ENCODE measurements at regions not wholly inside any gene's neighbourhood (a gene's known extent, or its start where the extent isn't known, plus 50 kb on each side); places are given as distances from the start of the nearest gene placed in this dataset.

DNA sequence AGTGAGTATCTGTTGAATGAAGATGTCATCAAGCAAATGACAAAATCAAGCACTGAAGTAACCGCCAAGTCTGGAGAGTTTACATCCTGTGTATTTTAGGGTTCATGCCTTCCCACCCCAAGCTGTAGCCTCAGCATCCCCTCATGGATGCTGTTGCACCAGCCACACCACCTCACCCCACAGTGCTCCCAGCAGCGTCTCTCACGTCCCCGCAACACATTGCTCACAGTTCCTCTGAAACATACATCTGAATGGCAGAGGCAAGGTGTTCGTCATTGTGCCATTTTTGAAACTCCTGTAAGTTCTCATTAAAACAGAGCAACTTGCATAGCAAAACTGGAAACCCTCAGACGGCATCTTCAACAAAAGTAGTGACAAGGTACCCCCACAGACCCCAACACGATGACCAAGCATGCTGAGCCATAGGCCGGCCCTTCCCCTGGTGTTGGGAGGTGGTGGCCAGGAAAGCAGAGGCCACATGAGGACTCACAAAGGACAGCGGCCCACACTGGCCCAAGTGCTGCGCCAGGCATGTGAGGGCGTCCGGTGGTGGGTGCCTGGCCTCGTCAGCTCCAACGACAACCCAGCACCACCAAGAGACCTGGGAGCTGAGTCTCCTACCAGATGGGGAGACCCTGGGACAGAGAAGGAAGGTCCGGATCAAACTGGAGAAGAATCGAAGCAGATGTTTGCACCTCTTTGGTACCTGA lies 456.5 kb downstream of the EIPR1 start:
- Histone ChIP-seq H3K4me3 (no peak overlapping the region), H3K4me1 (replicated peaks in 1 of 2; ENCODE audit: control insufficient read depth in 2 of 2, insufficient read depth in 2 of 2, low read length in 2 of 2) (no peaks in the 10 kb centered on the region), H3K4me2 (ENCODE audit: insufficient read depth, low read length) (no peak overlapping the region), H4K20me1 (replicated peaks; ENCODE audit: control insufficient read depth, insufficient read depth, low read length) (no peaks in the 10 kb centered on the region), H3K9ac (ENCODE audit: insufficient read depth in 1 of 2, low read depth in 2 of 2, low read length in 2 of 2) (no peak overlapping the region), H3K79me2 (ENCODE audit: control insufficient read depth, insufficient read depth, low read length) (no peaks in the 10 kb centered on the region), H3K9me3 (replicated peaks; ENCODE audit: control insufficient read depth, insufficient read depth, low read depth, low read length) (no peaks in the 10 kb centered on the region), H2AFZ (ENCODE audit: low read depth, low read length) (no peak overlapping the region), H3K27ac (ENCODE audit: extremely low read depth, low read depth, low read length) (no peak overlapping the region), H3K27me3 (ENCODE audit: control insufficient read depth in 2 of 2, insufficient read depth in 2 of 2, low read length in 2 of 2) (peaks cover 0 to 11% of the 10 kb centered on the region in 2 experiments; a peak in 2 of 5 replicates), H3K36me3 (ENCODE audit: control insufficient read depth, insufficient read depth, low read length) (no peaks in the 10 kb centered on the region), H3K9me1 (ENCODE audit: control insufficient read depth, insufficient read depth, low read length) (no peaks in the 10 kb centered on the region)
- FAIRE-seq: no peak
- TF ChIP-seq, protein P1, sequence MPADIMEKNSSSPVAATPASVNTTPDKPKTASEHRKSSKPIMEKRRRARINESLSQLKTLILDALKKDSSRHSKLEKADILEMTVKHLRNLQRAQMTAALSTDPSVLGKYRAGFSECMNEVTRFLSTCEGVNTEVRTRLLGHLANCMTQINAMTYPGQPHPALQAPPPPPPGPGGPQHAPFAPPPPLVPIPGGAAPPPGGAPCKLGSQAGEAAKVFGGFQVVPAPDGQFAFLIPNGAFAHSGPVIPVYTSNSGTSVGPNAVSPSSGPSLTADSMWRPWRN (IDR thresholded peaks at IDR 0.05; ENCODE audit: low read depth): no peak
- TF ChIP-seq TAL1 (IDR thresholded peaks at IDR 0.05) (no peak), RCOR1 (IDR thresholded peaks at IDR 0.05; ENCODE audit: borderline replicate concordance in 1 of 2, low read depth in 2 of 2, low read length in 2 of 2) (no peak), RHOXF2B (CRISPR knock-in tag; conservative IDR thresholded peaks at IDR 0.05) (no peak), ETV6 (IDR thresholded peaks at IDR 0.05; ENCODE audit: borderline replicate concordance in 1 of 2, low read depth in 2 of 2, low read length in 1 of 2) (no peak), ETV6 (CRISPR knock-in tag; IDR thresholded peaks at IDR 0.05; ENCODE audit: borderline replicate concordance) (no peak), ZNF175 (CRISPR knock-in tag; IDR thresholded peaks at IDR 0.05; ENCODE audit: low read depth) (no peak), MTA3 (IDR thresholded peaks at IDR 0.05; ENCODE audit: borderline replicate concordance) (no peak), ZNF184 (CRISPR knock-in tag; IDR thresholded peaks at IDR 0.05) (no peak), ZNF551 (CRISPR knock-in tag; IDR thresholded peaks at IDR 0.05) (no peak), POLR3A (IDR thresholded peaks at IDR 0.05; ENCODE audit: borderline replicate concordance, extremely low read depth, insufficient read depth, insufficient read length) (no peak), MECOM (CRISPR knock-in tag; IDR thresholded peaks at IDR 0.05) (no peak)
- TF ChIP-seq, protein P2, sequence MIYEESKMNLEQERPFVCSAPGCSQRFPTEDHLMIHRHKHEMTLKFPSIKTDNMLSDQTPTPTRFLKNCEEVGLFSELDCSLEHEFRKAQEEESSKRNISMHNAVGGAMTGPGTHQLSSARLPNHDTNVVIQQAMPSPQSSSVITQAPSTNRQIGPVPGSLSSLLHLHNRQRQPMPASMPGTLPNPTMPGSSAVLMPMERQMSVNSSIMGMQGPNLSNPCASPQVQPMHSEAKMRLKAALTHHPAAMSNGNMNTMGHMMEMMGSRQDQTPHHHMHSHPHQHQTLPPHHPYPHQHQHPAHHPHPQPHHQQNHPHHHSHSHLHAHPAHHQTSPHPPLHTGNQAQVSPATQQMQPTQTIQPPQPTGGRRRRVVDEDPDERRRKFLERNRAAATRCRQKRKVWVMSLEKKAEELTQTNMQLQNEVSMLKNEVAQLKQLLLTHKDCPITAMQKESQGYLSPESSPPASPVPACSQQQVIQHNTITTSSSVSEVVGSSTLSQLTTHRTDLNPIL (CRISPR knock-in tag; IDR thresholded peaks at IDR 0.05): no peak
- TF ChIP-seq, protein P3, sequence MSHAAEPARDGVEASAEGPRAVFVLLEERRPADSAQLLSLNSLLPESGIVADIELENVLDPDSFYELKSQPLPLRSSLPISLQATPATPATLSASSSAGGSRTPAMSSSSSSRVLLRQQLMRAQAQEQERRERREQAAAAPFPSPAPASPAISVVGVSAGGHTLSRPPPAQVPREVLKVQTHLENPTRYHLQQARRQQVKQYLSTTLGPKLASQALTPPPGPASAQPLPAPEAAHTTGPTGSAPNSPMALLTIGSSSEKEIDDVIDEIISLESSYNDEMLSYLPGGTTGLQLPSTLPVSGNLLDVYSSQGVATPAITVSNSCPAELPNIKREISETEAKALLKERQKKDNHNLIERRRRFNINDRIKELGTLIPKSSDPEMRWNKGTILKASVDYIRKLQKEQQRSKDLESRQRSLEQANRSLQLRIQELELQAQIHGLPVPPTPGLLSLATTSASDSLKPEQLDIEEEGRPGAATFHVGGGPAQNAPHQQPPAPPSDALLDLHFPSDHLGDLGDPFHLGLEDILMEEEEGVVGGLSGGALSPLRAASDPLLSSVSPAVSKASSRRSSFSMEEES (CRISPR knock-in tag; IDR thresholded peaks at IDR 0.05): no peak
- TF ChIP-seq, protein P4, sequence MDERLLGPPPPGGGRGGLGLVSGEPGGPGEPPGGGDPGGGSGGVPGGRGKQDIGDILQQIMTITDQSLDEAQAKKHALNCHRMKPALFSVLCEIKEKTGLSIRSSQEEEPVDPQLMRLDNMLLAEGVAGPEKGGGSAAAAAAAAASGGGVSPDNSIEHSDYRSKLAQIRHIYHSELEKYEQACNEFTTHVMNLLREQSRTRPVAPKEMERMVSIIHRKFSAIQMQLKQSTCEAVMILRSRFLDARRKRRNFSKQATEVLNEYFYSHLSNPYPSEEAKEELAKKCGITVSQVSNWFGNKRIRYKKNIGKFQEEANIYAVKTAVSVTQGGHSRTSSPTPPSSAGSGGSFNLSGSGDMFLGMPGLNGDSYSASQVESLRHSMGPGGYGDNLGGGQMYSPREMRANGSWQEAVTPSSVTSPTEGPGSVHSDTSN (CRISPR knock-in tag; IDR thresholded peaks at IDR 0.05; ENCODE audit: low read depth): no peak
- TF ChIP-seq, protein P4 (tag; conservative IDR thresholded peaks at IDR 0.05; ENCODE audit: low read depth): no peak
- ATAC-seq: no peak
- intact Hi-C loops (cut with micrococcal nuclease) (no loop called here), in situ Hi-C loops (cut with MboI) (no loop called here)
- ChIA-PET CTCF (ENCODE audit: low intra/inter-chr PET ratio) (no interaction called here), POLR2A (interaction anchor here (0.8 kb wide), 1 partner anchor 637 kb away, joined by 3 read pairs; no protein-coding TSS in a partner anchor)
- DNase-seq (ENCODE audit: extremely low read depth in 1 of 4, low spot score in 3 of 4): no peak
- BruUV-seq (replicated peaks): no TSS peak
- 1% methylated on average over 16 of the region's 16 CpGs for WGBS (ENCODE audit: insufficient coverage, low coverage, missing lambda C conversion rate)

Data from K562 (cell line).